HG02852 (cell line): ENCODE measurements at regions not wholly inside any gene's neighbourhood (a gene's known extent, or its start where the extent isn't known, plus 50 kb on each side); places are given as distances from the start of the nearest gene placed in this dataset.
A peak's percentile ranks its signal among the peaks of the same experiment; 100 is the strongest.
"Not testable (repeated sequence)": the region's sequence is repeated elsewhere in the genome, so short reads cannot be mapped to it uniquely, and the experiment has no call there.

Experiments used
- ATAC-seq: cut with Tn5 transposase; IDR thresholded peaks from one replicate; pipeline ENCODE4 v1.9.1; 2021; ENCODE audit warnings: mild to moderate bottlenecking, moderate library complexity; ENCODE audit not compliant: unreplicated experiment

DNA sequence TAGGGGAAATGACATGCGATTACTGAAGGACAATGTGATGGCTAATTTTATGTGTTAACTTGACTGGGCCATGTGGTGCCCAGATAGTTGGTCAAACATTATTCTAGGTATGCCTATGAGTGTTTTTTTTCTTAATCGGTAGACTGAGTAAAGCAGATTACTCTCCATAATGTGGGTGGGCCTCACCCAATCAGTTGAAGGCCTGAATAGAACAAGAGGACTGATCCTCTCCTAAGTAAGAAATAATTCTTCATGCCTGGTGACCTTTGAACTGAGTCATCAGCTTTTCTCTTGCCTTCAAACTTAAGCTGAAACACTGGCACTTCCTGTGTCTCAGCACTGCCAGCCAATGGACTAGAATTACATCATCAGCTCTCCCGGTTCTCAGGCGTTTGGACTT, 164.0 kb upstream of the FGF13 start:
- no peak for ATAC-seq

DNA sequence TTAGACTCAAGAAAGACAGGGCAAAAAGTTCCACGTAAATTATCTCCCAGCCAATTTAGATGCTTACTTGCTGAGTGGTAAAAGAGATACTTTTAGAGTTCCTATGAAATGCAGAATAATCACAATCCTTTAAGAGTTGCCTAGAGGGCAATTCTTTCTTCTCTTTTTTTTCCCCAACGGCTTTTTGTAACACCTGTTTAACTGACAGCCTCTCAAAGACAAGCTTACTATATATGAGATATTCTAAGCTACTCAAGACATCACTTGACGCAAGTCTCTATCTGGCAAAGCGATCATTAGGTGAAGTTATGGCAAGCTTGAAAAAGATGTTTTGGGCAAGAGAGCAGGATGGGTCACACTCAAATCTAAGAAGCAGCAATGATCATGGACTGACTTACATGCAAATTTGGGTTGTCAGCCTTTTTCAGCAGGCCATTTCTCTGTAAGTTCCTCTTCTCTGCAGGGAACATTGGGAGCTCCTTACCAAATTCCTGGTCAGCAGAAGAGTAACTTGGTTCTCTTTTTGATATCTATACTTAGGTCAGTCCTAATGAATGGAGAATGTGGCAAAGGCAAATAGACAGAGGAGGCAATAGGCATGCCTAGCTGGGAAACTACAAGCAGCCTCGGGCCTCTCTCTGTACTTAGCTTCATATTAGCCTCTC, 162.9 kb upstream of the FGF13 start:
- no peak for ATAC-seq

DNA sequence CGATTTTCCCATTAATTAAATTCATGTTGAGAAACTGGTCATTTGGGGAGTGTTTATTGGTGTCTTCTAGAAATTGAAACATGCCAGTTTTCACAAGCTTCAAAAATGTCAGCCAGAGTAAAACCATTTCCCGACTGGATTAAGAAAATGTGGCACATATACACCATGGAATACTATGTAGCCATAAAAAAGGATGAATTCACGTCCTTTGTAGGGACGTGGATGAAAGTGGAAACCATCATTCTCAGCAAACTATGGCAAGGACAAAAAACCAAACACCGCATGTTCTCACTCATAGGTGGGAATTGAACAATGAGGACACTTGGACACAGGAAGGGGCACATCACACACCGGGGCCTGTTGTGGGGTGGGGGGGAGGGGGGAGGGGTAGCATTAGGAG, 162.1 kb upstream of the FGF13 start:
- ATAC-seq = not testable (repeated sequence)

DNA sequence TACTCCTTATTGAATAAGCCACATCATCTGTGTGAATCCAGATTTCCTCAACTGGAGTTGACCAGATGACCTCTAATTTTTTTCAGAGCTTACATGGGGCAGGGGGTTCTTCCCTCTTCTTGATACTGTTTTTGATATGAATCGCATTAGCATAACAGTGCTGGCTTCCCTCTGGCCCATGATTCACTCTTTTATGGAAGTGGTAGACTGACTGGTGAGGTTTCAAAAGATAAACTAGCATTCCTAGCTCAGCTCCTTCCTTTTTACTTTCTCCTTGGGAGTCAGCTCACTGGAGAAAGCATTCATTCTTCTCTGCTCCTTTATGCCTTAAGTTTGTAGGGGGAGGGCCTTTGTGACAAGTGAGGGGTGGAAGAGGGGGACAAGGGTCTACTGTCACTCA, 161.0 kb upstream of the FGF13 start:
- no peak for ATAC-seq

DNA sequence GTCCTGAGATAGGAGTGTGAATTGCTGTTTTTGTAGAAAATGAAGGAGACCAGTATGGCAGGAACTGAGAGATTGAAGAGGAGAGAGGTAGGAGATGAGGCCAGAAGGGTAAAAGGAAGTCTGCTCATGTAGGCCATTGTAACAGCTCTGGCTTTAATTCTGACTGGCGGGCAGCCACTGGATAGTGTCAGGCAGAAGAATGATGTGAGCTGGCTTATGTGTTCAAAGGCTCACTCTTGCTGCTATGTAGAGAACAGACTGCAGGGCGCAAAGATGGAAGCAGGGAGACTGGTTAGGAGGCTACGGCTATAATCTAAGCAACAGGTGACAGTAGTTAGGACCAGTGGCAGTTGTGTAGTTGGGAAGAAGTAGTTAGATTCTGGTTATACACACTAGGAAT, 160.2 kb upstream of the FGF13 start:
- ATAC-seq = no peak

DNA sequence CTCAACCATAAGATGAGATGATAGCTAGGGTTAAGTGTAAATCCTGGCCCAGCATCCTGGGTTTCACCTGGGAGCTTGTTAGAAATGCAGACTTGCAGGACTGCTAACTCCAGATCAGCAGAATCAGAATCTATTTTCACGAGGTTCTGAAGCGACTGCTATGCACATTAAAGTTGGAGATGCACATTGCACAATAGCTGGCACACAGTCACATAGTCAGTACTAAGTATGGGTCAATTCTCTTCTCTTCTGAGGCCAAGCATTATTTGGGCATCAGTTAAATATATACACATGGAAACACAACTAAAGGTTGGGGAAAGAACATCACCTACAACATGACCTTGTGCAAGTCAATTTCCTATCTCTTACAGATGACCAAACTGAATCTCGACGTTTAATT, 155.1 kb upstream of the FGF13 start:
- no peak for ATAC-seq

DNA sequence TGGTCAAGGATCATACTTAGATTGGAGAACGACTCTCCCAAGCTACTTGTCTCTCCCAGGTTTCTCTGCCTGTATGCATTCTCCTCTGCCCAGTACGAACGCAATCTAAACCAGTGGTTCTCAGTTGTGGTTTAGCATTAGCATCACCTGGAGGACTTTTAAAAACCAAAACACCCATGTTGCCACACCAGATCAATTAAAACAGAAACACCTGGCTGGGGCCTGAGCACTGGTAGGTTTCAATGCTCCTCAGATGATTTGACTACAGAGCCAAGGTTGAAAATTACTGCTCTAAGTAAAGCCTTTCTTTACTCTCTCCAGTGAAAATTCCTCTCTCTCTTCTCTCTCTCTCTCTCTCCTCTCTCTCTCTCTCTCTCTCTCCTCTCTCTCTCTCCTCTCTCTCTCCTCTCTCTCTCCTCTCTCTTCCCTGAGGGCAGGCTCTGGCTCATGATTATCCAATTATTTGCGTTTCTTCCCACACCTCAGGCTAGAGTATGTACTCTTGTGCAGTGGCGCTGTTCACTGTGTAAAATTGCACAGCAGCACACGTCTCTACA, 153.7 kb upstream of the FGF13 start:
- no peak for ATAC-seq

DNA sequence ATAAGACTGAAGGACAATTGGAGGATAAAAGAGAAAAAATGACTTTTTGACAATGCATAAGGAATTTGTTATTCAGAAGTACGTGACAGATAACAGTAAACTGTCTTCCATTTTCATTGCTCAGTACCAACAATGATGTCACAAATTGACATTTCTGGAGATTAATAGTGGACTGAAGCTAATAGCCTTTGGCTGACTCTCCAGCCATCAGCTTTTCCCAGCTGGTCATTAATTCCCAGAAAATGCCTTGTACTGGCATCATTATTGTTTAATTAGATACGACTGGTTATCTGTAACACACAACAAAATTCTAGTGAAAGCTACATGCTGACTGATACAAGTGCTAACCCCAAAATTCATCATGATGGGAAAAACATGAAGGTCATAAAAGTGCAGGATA, 147.9 kb upstream of the FGF13 start:
- ATAC-seq = no peak

DNA sequence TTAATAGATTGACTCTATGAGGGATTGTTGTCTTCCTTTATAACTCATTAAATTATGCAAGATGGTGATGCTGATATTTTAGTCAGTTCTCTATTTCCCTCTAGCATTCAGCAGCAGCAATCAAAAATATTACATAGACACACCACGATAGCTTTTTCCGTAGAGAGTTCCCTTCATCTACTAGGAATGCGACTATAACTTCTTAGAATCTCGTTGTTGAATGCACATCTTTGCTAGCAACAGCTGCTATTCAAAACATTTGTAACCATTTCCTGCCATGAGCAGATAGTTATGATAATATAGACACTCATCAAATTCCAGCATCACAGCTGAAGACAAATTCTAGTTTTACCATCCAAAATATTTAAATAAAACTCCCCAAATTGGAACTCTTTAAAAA, 147.4 kb upstream of the FGF13 start:
- ATAC-seq = no peak

DNA sequence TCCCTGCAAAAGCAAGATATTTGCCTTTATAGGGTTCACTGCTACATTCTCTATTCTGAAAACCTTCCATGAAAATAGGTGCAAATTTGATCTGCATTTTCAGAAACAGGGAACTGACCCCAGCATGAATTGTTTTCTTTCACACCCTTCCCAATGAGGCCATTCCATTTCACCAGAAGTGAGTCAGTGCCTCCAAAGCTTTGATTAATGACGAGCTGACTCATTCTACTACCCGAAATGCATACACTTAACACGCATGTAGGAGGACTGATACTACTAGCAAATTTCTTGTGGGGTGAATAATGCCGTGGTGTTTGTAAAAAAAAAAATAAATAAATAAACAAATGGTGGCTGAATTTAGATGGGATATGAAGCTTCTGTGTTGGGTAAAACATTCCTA, 146.9 kb upstream of the FGF13 start:
- ATAC-seq = peak; percentile 44

DNA sequence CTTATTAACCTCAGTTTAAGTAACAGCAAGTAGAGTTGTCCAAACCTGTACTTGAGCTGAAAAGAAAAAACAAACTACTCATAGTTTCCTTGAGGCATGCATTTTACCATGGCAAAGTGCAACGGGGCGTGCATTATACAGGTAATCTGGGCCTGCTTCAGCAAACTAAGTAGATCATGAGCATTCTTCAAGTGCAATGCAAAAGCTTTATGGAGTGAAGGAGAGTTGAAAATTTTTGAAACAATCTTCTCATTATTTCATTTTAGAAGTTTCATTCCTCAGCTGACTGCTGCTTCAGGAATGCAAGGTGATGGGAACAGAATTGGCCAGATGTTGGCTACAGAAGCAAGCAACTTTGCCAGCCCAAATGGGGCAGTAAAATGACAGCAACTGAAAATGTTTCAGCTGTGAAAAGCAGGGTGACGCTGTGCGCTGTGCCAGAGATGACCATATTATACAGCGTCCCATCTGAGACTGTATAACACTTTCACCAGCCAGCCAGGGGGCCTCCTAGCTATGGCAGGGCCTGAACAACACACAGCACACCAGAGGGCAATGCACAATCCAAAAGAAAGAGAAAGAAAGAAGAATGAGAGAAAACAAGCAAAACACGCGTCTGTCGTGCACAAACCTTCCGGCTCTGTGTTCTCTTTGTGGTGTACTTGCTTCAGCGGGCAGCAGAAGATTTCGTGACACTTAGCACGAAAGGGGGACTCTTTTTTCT, 145.5 kb upstream of the FGF13 start:
- ATAC-seq = no peak

DNA sequence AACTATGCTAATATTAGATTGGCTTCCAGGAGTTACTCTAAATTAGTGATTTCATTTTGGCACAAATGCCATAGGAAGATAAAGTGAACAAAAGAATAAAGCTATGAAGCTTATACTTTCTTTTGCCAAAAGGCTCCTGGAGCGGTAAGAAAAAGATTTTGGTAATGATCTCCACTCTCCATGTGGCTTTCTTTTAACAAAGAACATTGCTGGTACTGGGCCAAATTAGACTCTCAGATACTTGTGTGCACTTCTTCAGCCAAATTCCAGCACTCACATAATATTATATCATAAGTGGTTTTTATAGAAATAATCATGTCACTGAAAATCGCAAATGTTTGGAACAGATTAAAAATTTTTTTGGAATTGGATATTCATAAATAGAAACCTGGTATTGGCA, 142.4 kb upstream of the FGF13 start:
- ATAC-seq = no peak

DNA sequence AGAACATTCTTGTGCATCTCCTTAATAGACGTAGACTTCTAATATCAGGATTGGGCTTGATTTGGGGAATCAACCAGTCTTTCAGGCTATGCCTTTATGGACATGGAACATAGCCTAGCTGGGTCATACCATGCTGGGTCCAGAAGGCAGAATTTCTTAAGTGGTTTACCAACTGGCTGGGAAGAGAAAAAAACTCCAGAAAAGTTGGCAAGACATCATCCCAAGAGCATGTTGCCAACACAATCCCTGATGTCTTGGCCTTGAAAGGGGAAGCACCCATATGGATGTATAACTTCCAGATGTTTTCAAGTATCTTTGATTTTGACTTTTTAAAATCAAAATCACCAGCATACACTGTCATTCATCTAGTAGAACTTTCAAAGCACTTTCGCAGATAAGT, 138.0 kb upstream of the FGF13 start:
- no peak for ATAC-seq

DNA sequence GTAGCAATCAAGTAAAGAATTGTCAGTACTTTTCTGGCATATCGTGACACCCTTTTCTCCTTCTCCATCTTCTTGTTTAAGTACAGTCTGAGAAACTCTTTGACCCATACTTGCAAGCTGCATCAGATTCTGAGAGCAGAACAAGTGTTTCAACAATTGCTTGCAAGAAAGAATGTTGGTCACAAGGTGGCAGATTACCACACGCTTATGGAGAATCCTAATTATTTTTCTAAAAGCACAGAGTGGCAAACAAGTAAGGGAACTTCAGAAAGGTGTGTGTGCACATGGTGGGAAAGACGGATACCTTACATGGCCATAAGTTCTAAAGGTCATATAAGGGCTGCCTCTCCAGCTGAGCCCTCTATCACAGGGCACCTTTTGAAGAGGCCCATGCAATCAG, 136.4 kb upstream of the FGF13 start:
- ATAC-seq = no peak

DNA sequence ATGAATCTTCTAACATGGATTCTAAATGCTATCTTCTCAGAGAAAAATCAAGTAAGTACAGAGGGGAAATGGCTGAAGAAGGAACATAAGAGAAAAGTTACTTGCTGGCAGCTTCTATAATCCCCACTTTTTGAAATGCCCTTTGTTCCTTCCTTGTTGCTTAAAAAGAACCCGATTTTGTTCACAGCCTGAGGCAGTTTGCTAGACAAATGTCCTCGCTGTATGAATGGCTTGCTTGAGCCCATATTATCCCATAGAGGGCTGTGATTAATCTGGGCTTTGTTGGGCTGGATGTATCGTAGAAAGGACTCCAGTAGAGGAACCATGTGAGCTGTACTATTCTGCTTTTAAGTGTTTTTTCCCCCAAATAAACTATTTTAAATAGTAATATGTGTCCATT, 134.3 kb upstream of the FGF13 start:
- no peak for ATAC-seq

DNA sequence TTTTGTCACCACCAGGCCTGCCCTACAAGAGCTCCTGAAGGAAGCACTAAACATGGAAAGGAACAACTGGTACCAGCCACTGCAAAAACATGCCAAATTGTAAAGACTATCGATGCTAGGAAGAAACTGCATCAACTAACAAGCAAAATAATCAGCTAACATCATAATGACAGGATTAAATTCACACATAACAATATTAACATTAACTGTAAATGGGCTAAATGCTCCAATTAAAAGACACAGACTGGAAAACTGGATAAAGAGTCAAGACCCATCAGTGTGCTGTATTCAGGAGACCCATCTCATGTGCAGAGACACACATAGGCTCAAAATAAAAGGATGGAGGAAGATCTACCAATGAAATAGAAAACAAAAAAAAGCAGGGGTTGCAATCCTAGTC, 95.9 kb upstream of the FGF13 start:
- not testable (repeated sequence) for ATAC-seq

DNA sequence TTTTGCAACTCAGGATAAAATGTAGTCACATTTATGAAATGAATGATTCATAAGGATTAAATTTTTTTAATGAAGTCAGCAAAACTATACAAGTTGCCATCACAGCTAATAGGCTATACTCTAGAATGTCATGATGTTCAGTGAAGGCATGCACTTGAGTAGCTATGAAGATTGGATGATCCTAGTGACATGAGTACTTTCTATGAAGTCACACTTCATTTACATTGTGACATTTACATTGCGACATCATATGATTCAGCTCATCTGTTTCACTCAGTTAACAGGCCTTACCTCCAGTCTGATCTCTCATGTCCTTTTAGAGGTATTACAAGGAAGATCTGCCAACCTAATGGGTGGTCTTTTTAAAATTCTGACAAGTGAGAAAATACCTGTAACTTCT, 82.7 kb upstream of the FGF13 start:
- ATAC-seq = no peak

DNA sequence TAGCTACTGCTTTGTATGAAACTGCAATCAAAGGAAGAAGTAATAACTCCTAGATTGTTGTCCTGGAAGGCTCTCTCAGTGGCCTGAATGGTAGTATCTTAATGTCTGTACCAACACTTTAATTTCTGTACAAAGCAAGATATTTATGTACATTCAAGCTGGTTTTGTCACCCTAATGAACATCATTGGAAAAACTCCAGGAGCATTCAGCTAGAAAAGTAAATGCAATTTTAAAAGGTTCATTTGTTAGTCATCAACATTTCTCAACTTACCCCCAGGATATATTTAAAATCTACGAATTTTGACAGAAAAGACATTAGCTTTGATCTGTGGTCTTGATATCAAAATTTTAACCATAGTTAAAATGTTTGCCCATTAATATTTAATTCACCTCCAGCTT, 80.0 kb upstream of the FGF13 start:
- no peak for ATAC-seq

DNA sequence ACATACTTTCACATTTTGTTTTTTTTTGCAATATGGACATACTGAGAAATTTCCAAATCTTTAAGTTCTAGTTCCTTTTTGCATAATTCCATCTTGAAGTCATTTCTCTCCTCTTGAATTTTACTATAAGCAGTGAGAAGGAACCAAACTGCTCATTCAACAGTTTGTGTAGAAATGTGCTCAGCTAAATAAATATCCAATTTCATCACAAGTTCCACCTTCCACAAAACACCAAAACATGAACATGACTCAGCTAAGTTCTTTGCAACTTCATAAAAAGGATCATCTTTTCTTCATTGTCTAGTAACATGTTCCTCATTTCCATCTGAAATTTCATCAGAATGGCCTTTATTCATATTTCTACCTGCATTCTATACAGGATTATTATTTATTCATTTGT, 77.3 kb upstream of the FGF13 start:
- no peak for ATAC-seq

DNA sequence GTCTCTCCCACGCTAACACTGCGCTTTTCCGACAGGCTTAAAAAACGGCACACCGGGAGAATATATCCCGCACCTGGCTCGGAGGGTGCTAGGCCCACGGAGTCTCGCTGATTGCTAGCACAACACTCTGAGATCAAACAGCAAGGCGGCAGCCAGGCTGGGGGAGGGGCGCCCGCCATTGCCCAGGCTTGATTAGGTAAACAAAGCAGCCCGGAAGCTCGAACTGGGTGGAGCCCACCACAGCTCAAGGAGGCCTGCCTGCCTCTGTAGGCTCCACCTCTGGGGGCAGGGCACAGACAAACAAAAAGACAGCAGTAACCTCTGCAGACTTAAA, 67.0 kb upstream of the FGF13 start:
- not testable (repeated sequence) for ATAC-seq

DNA sequence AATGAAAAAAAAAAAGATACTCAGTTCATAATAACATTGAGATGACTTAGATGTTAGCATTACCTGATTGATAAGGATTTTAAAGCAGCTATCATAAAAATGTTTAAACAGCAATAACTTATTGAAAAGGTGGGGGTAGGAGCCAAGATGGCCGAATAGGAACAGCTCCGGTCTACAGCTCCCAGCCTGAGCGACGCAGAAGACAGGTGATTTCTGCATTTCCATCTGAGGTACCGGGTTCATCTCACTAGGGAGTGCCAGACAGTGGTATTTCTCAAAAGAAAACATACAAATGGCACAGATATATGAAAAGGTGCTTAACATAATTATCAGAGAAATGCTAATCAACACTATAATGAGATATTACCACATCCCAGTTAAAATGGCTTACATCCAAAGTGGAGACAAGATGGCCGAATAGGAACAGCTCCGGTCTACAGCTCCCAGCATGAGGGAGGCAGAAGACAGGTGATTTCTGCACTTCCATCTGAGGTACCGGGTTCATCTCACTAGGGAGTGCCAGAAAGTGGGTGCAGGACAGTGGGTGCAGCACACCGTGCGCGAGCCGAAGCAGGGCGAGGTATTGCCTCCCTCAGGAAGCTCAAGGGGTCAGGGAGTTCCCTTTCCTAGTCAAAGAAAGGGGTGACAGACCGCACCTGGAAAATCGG, 66.5 kb upstream of the FGF13 start:
- not testable (repeated sequence) for ATAC-seq

DNA sequence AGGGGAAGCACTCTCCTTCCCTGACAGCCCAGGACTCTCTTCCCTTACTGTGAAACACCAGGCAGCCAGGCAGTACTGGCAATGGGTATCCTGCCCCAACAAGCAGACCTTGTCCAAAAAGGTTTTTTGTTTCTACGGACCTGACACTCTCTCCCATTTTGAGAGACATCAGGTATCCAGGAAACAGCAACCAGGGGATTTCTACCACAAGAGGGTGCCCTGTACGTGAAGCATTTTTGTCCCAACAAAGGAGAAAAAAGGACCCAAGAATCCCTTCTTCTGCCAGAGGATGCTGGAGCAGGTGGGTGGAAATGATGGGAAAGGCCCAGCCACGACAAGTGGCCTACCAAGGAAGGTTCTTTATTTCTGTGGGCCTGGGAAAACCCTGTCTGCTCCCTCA, 65.7 kb upstream of the FGF13 start:
- no peak for ATAC-seq
